ENCODE measurements at regions not wholly inside any gene's neighbourhood (a gene's known extent, or its start where the extent isn't known, plus 50 kb on each side); places are given as distances from the start of the nearest gene placed in this dataset.

GRCh38 chr9:75544815-75545214, 345.7 kb upstream of the PCSK5 start:
- Mint-ChIP-seq H3K4me3 (no peak overlapping the region), H3K9me3 (no peaks in the 10 kb centered on the region; the same call in 2 of the 3 replicates), H3K27me3 (ENCODE audit: insufficient read depth, low read depth, poor library complexity) (no peaks in the 10 kb centered on the region), H3K36me3 (ENCODE audit: low read depth) (no peaks in the 10 kb centered on the region), H3K27ac (no peak overlapping the region), H3K4me1 (no peaks in the 10 kb centered on the region)
- no peak overlapping the region for H3K4me3 ChIP-seq
- H3F3A ChIP-seq (replicated peaks; ENCODE audit: low read depth), result no peaks in the 10 kb centered on the region
- no peaks in the 10 kb centered on the region for H3K4me1 ChIP-seq (ENCODE audit: insufficient read depth)
- TF ChIP-seq ZNF462 (CRISPR knock-in tag; IDR thresholded peaks at IDR 0.05) (no peak), CREB1 (CRISPR knock-in tag; IDR thresholded peaks at IDR 0.05; ENCODE audit: low read depth) (no peak), CTCF (conservative IDR thresholded peaks at IDR 0.05; ENCODE audit: low read depth in 2 of 2) (no peak), ZNF331 (CRISPR knock-in tag; IDR thresholded peaks at IDR 0.05; ENCODE audit: low read depth) (no peak)
- H3K79me2 ChIP-seq (replicated peaks; ENCODE audit: insufficient read depth), result no peaks in the 10 kb centered on the region
- DNase-seq (ENCODE audit: low spot score), result no peak
- H4K20me1 ChIP-seq (replicated peaks; ENCODE audit: insufficient read depth), result no peaks in the 10 kb centered on the region
- H3K27ac ChIP-seq (ENCODE audit: low read depth), result no peak overlapping the region
- H3K4me2 ChIP-seq, result no peak overlapping the region
- H3K9me2 ChIP-seq (ENCODE audit: insufficient read depth), result peaks cover 10% of the 10 kb centered on the region; the same call in 1 of the 2 replicates
- no peak for ATAC-seq
- no peaks in the 10 kb centered on the region for H3K36me3 ChIP-seq (ENCODE audit: insufficient read depth)
- H3K27me3 ChIP-seq (ENCODE audit: insufficient read depth), result no peaks in the 10 kb centered on the region
- H2AFZ ChIP-seq, result peak overlapping the region; percentile 94

GRCh38 chr9:75545287-75545686, 345.2 kb upstream of the PCSK5 start:
- H2AFZ ChIP-seq, result no peak overlapping the region
- H3K4me1 Mint-ChIP-seq, result no peaks in the 10 kb centered on the region
- no peak overlapping the region for H3K4me3 Mint-ChIP-seq
- DNase-seq (ENCODE audit: low spot score) (no peak), ATAC-seq (no peak)
- no peaks in the 10 kb centered on the region for H4K20me1 ChIP-seq (replicated peaks; ENCODE audit: insufficient read depth)
- no peaks in the 10 kb centered on the region for H3K36me3 ChIP-seq (ENCODE audit: insufficient read depth)
- H3K27me3 ChIP-seq (ENCODE audit: insufficient read depth), result no peaks in the 10 kb centered on the region
- no peak overlapping the region for H3K4me2 ChIP-seq
- peaks cover 13% of the 10 kb centered on the region; the same call in 1 of the 2 replicates for H3K9me2 ChIP-seq (ENCODE audit: insufficient read depth)
- H3K4me3 ChIP-seq, result no peak overlapping the region
- no peaks in the 10 kb centered on the region for H3F3A ChIP-seq (replicated peaks; ENCODE audit: low read depth)
- H3K9me3 Mint-ChIP-seq, result no peaks in the 10 kb centered on the region; the same call in 2 of the 3 replicates
- no peak overlapping the region for H3K27ac ChIP-seq (ENCODE audit: low read depth)
- no peaks in the 10 kb centered on the region for H3K36me3 Mint-ChIP-seq (ENCODE audit: low read depth)
- no peaks in the 10 kb centered on the region for H3K79me2 ChIP-seq (replicated peaks; ENCODE audit: insufficient read depth)
- no peak overlapping the region for H3K27ac Mint-ChIP-seq
- no peaks in the 10 kb centered on the region for H3K4me1 ChIP-seq (ENCODE audit: insufficient read depth)
- H3K27me3 Mint-ChIP-seq (ENCODE audit: insufficient read depth, low read depth, poor library complexity), result no peaks in the 10 kb centered on the region
- TF ChIP-seq POLR2AphosphoS5 (IDR thresholded peaks at IDR 0.05; ENCODE audit: low read depth) (no peak), NANOG (IDR thresholded peaks at IDR 0.05; ENCODE audit: borderline replicate concordance) (no peak), ZNF331 (CRISPR knock-in tag; IDR thresholded peaks at IDR 0.05; ENCODE audit: low read depth) (no peak)
